ENCODE measurements at regions not wholly inside any gene's neighbourhood (a gene's known extent, or its start where the extent isn't known, plus 50 kb on each side); places are given as distances from the start of the nearest gene placed in this dataset.
A peak's percentile ranks its signal among the peaks of the same experiment; 100 is the strongest.

GRCh38 chr5:115458416-115458815, 86.2 kb downstream of the FEM1C start:
- DNase-seq (ENCODE audit: unreplicated experiment) = no peak
- POLR2A ChIA-PET = interaction anchor here (0.8 kb wide), 1 partner anchor 68 kb away, joined by 3 read pairs; no protein-coding TSS in a partner anchor
- no peaks in the 10 kb centered on the region for H3K9me3 Mint-ChIP-seq (ENCODE audit: unreplicated experiment)
- H3K27ac Mint-ChIP-seq (ENCODE audit: low read depth, unreplicated experiment) = no peak overlapping the region
- H3K27me3 Mint-ChIP-seq (ENCODE audit: insufficient read depth, unreplicated experiment) = no peaks in the 10 kb centered on the region
- H3K36me3 Mint-ChIP-seq (ENCODE audit: insufficient read depth, unreplicated experiment) = no peaks in the 10 kb centered on the region
- H3K4me3 Mint-ChIP-seq (ENCODE audit: unreplicated experiment) = no peak overlapping the region
- BruUV-seq (replicated peaks) = no TSS peak
- no peak for TF ChIP-seq CTCF (IDR thresholded peaks at IDR 0.05; ENCODE audit: unreplicated experiment)
- intact Hi-C loops (cut with micrococcal nuclease) = no loop called here
- CTCF ChIA-PET = no interaction called here
- peaks cover 22% of the 10 kb centered on the region for H3K4me1 Mint-ChIP-seq (ENCODE audit: insufficient read depth, unreplicated experiment)

GRCh38 chr5:115458003-115458409, 86.6 kb downstream of the FEM1C start:
- Mint-ChIP-seq H3K27ac (ENCODE audit: low read depth, unreplicated experiment) (no peak overlapping the region), H3K27me3 (ENCODE audit: insufficient read depth, unreplicated experiment) (no peaks in the 10 kb centered on the region), H3K36me3 (ENCODE audit: insufficient read depth, unreplicated experiment) (no peaks in the 10 kb centered on the region), H3K4me1 (ENCODE audit: insufficient read depth, unreplicated experiment) (peaks cover 22% of the 10 kb centered on the region), H3K9me3 (ENCODE audit: unreplicated experiment) (no peaks in the 10 kb centered on the region), H3K4me3 (ENCODE audit: unreplicated experiment) (no peak overlapping the region)
- POLR2A ChIA-PET = no interaction called here
- no peak for TF ChIP-seq CTCF (IDR thresholded peaks at IDR 0.05; ENCODE audit: unreplicated experiment)
- intact Hi-C loops (cut with micrococcal nuclease) = no loop called here
- CTCF ChIA-PET = no interaction called here
- BruUV-seq (replicated peaks) = no TSS peak
- no peak for DNase-seq (ENCODE audit: unreplicated experiment)

- Mint-ChIP-seq H3K4me1 (ENCODE audit: insufficient read depth, unreplicated experiment) (peaks cover 22% of the 10 kb centered on the region), H3K36me3 (ENCODE audit: insufficient read depth, unreplicated experiment) (no peaks in the 10 kb centered on the region), H3K27ac (ENCODE audit: low read depth, unreplicated experiment) (no peak overlapping the region), H3K4me3 (ENCODE audit: unreplicated experiment) (no peak overlapping the region), H3K27me3 (ENCODE audit: insufficient read depth, unreplicated experiment) (no peaks in the 10 kb centered on the region), H3K9me3 (ENCODE audit: unreplicated experiment) (no peaks in the 10 kb centered on the region)
- no peak for TF ChIP-seq CTCF (IDR thresholded peaks at IDR 0.05; ENCODE audit: unreplicated experiment)
- intact Hi-C loops (cut with micrococcal nuclease) = no loop called here
- ChIA-PET POLR2A (no interaction called here), CTCF (no interaction called here)
- BruUV-seq (replicated peaks) = no TSS peak
- no peak for DNase-seq (ENCODE audit: unreplicated experiment)
Measured at GRCh38 chr5:115457571-115457970, 87.0 kb downstream of the FEM1C start.

- Mint-ChIP-seq H3K9me3 (ENCODE audit: unreplicated experiment) (no peaks in the 10 kb centered on the region), H3K27me3 (ENCODE audit: insufficient read depth, unreplicated experiment) (no peaks in the 10 kb centered on the region), H3K27ac (ENCODE audit: low read depth, unreplicated experiment) (peak overlapping the region; percentile 79), H3K36me3 (ENCODE audit: insufficient read depth, unreplicated experiment) (no peaks in the 10 kb centered on the region), H3K4me1 (ENCODE audit: insufficient read depth, unreplicated experiment) (peaks cover 29% of the 10 kb centered on the region), H3K4me3 (ENCODE audit: unreplicated experiment) (no peak overlapping the region)
- no peak for TF ChIP-seq CTCF (IDR thresholded peaks at IDR 0.05; ENCODE audit: unreplicated experiment)
- ChIA-PET POLR2A (interaction anchor here (1.1 kb wide), 1 partner anchor 21 kb away, joined by 4 read pairs; no protein-coding TSS in a partner anchor), CTCF (interaction anchor here (1.2 kb wide), 1 partner anchor 13 kb away, joined by 3 read pairs; no protein-coding TSS in a partner anchor)
- DNase-seq (ENCODE audit: unreplicated experiment) = no peak
- no TSS peak for BruUV-seq (replicated peaks)
- intact Hi-C loops (cut with micrococcal nuclease) = no loop called here
Measured at GRCh38 chr5:115456539-115457040, 88.0 kb downstream of the FEM1C start.
